Mesenchymal stem cell (in vitro differentiated cells and primary cell): ENCODE measurements at regions not wholly inside any gene's neighbourhood (a gene's known extent, or its start where the extent isn't known, plus 50 kb on each side); places are given as distances from the start of the nearest gene placed in this dataset.

Source experiments
- DNase-seq: peaks from one replicate; pipeline ENCODE4 v3.0.0-alpha.2; 2013
- H2AFZ ChIP-seq: one replicate; pipeline ENCODE4 v1.6.1; 2013; ENCODE audit warnings: low read depth, mild to moderate bottlenecking, control low read depth, inconsistent platforms, low read length, moderate library complexity
- H2AK5ac ChIP-seq: 2 replicates; pipeline ENCODE4 v1.6.1; 2013; ENCODE audit warnings: low read length, moderate library complexity, mild to moderate bottlenecking, inconsistent platforms; ENCODE audit not compliant: severe bottlenecking
- H2BK120ac ChIP-seq: one replicate; pipeline ENCODE4 v1.6.1; 2013; ENCODE audit warnings: low read depth, mild to moderate bottlenecking, inconsistent platforms, low read length, moderate library complexity
- H2BK12ac ChIP-seq, 2 experiments: one replicate each; pipeline ENCODE4 v1.6.1; 2013; ENCODE audit warnings: inconsistent platforms in 2 of 2, low read length in 2 of 2, mild to moderate bottlenecking in 2 of 2, moderate library complexity in 2 of 2, control low read depth in 1 of 2
- H2BK15ac ChIP-seq: one replicate; pipeline ENCODE4 v1.6.1; 2013; ENCODE audit warnings: mild to moderate bottlenecking, low read depth, inconsistent platforms; ENCODE audit not compliant: poor library complexity, severe bottlenecking
- H2BK5ac ChIP-seq: 2 replicates; pipeline ENCODE4 v1.6.1; 2013; ENCODE audit warnings: low read depth, mild to moderate bottlenecking, low read length, control low read depth, inconsistent platforms; ENCODE audit not compliant: poor library complexity, severe bottlenecking
- H3K14ac ChIP-seq, 2 experiments: one replicate each; pipeline ENCODE4 v1.6.1; 2013; ENCODE audit warnings: inconsistent platforms in 2 of 2, low read length in 2 of 2, control low read depth in 1 of 2, mild to moderate bottlenecking in 1 of 2, moderate library complexity in 1 of 2
- H3K18ac ChIP-seq, 2 experiments: one replicate each; pipeline ENCODE4 v1.6.1; 2013; ENCODE audit warnings: inconsistent platforms in 2 of 2, low read length in 2 of 2, control low read depth in 1 of 2, low read depth in 1 of 2, mild to moderate bottlenecking in 1 of 2
- H3K23ac ChIP-seq, 2 experiments: one replicate each; pipeline ENCODE4 v1.6.1; 2013; ENCODE audit warnings: inconsistent platforms in 2 of 2, low read length in 2 of 2, mild to moderate bottlenecking in 2 of 2, moderate library complexity in 2 of 2, control low read depth in 1 of 2
- H3K27ac ChIP-seq: 2 replicates; pipeline ENCODE4 v1.5.1; 2013; ENCODE audit warnings: mild to moderate bottlenecking, moderate library complexity, low read length, control low read depth, inconsistent platforms; ENCODE audit not compliant: poor library complexity, severe bottlenecking
- H3K27me3 ChIP-seq, 2 experiments: 2 replicates each; pipeline versions ENCODE4 v1.6.1 to v1.7.0; 2013; ENCODE audit warnings: low read length in 2 of 2, mild to moderate bottlenecking in 2 of 2, moderate library complexity in 2 of 2, control low read depth in 1 of 2, inconsistent platforms in 1 of 2; ENCODE audit not compliant: control insufficient read depth in 1 of 2, insufficient read depth in 1 of 2
- H3K36me3 ChIP-seq, 2 experiments: 2 replicates each; pipeline versions ENCODE4 v1.6.1 to v1.7.0; 2013; ENCODE audit warnings: low read length in 2 of 2, control low read depth in 1 of 2, inconsistent platforms in 1 of 2, low read depth in 1 of 2, mild to moderate bottlenecking in 1 of 2; ENCODE audit not compliant: insufficient read depth in 2 of 2, control insufficient read depth in 1 of 2
- H3K4ac ChIP-seq, 2 experiments: one replicate each; pipeline ENCODE4 v1.6.1; 2013; ENCODE audit warnings: inconsistent platforms in 2 of 2, low read length in 2 of 2, mild to moderate bottlenecking in 2 of 2, moderate library complexity in 2 of 2, control low read depth in 1 of 2, low read depth in 1 of 2
- H3K4me1 ChIP-seq: 2 replicates; pipeline ENCODE4 v1.6.1; 2013; ENCODE audit warnings: low read depth, low read length, control low read depth; ENCODE audit not compliant: control insufficient read depth, insufficient read depth
- H3K4me2 ChIP-seq: 2 replicates; pipeline ENCODE4 v1.6.1; 2013; ENCODE audit warnings: low read length, mild to moderate bottlenecking, inconsistent platforms; ENCODE audit not compliant: poor library complexity, severe bottlenecking
- H3K4me3 ChIP-seq, 2 experiments: 2 replicates each; pipeline versions ENCODE4 v1.5.1 to v1.7.0; 2013; ENCODE audit warnings: low read length in 2 of 2, mild to moderate bottlenecking in 2 of 2, control low read depth in 1 of 2, low read depth in 1 of 2; ENCODE audit not compliant: insufficient read depth in 1 of 2
- H3K79me1 ChIP-seq: replicated peaks from 2 replicates; pipeline ENCODE4 v1.6.1; 2013; ENCODE audit warnings: mild to moderate bottlenecking, control low read depth, low read length, inconsistent platforms; ENCODE audit not compliant: poor library complexity, severe bottlenecking
- H3K9ac ChIP-seq: 2 replicates; pipeline ENCODE4 v1.7.0; 2013; ENCODE audit warnings: mild to moderate bottlenecking, low read length, moderate library complexity
- H3K9me3 ChIP-seq: 2 replicates; pipeline ENCODE4 v1.7.0; 2013; ENCODE audit warnings: mild to moderate bottlenecking, low read length; ENCODE audit not compliant: control insufficient read depth
- H4K8ac ChIP-seq: one replicate; pipeline ENCODE4 v1.6.1; 2013; ENCODE audit warnings: inconsistent platforms, mild to moderate bottlenecking, low read length, moderate library complexity
- H4K91ac ChIP-seq: one replicate; pipeline ENCODE4 v1.6.1; 2013; ENCODE audit warnings: mild to moderate bottlenecking, low read length, inconsistent platforms
- WGBS: methylation state at CpG from one replicate; pipeline ENCODE4 v1.1.7; 2013; ENCODE audit warnings: mixed read lengths; 5-methylcytosine and 5-hydroxymethylcytosine counted together

GRCh38 chr9:82668689-82669199 lies 394.2 kb downstream of the RASEF start:
- H3K4ac ChIP-seq = no peak overlapping the region
- no peaks in the 10 kb centered on the region for H3K4me1 ChIP-seq
- no peak overlapping the region for H2AK5ac ChIP-seq
- no peak overlapping the region for H3K4me2 ChIP-seq
- H3K36me3 ChIP-seq = no peaks in the 10 kb centered on the region
- no peak overlapping the region for H2BK12ac ChIP-seq
- no peak overlapping the region for H2BK5ac ChIP-seq
- H3K9ac ChIP-seq = no peak overlapping the region
- H3K4me3 ChIP-seq = no peak overlapping the region
- H2BK15ac ChIP-seq = no peak overlapping the region
- no peak overlapping the region for H3K18ac ChIP-seq
- H3K9me3 ChIP-seq = no peaks in the 10 kb centered on the region
- no peaks in the 10 kb centered on the region for H3K27me3 ChIP-seq
- H3K79me1 ChIP-seq = no peaks in the 10 kb centered on the region
- H3K23ac ChIP-seq = no peak overlapping the region
- H4K91ac ChIP-seq = no peak overlapping the region
- H4K8ac ChIP-seq = no peak overlapping the region
- no peak for DNase-seq
- H3K14ac ChIP-seq = no peak overlapping the region
- H3K27ac ChIP-seq = no peak overlapping the region
- H2BK120ac ChIP-seq = no peak overlapping the region
- 95% methylated on average over 3 of the region's 5 CpGs for WGBS
- no peak overlapping the region for H2AFZ ChIP-seq

DNA sequence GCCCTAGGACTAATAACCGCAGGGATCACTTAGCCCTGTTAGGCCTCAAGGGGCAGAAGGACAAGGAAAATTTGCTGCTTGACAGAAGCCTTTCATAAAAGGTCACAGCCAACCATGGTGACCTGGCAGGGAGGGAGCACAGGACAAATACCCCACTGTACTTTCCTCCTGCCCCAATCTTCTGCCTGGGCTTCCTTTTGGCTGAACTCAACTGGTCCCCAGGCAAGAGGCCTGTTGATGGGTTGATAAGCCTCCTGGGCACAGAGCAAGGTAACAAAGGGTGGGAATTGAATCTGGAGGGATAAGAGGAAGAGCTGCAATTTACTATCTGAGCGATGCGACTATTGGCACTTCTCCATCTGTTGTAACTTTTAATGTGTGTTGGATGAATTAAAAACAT lies 392.9 kb downstream of the RASEF start:
- H2BK5ac ChIP-seq = no peak overlapping the region
- no peak overlapping the region for H3K4me3 ChIP-seq
- no peak overlapping the region for H3K14ac ChIP-seq
- H2BK12ac ChIP-seq = no peak overlapping the region
- peak overlapping the region in 1 of 2 experiments; percentile 12 for H3K18ac ChIP-seq
- H3K23ac ChIP-seq = no peak overlapping the region
- no peak overlapping the region for H3K9ac ChIP-seq
- H2AK5ac ChIP-seq = no peak overlapping the region
- no peaks in the 10 kb centered on the region for H3K27me3 ChIP-seq
- H4K8ac ChIP-seq = no peak overlapping the region
- no peak overlapping the region for H3K27ac ChIP-seq
- no peak overlapping the region for H2BK15ac ChIP-seq
- H4K91ac ChIP-seq = no peak overlapping the region
- H3K4ac ChIP-seq = no peak overlapping the region
- no peak overlapping the region for H2BK120ac ChIP-seq
- H3K79me1 ChIP-seq = no peaks in the 10 kb centered on the region
- DNase-seq = no peak
- 94% methylated on average over 3 of the region's 3 CpGs for WGBS
- no peaks in the 10 kb centered on the region for H3K9me3 ChIP-seq
- no peaks in the 10 kb centered on the region for H3K36me3 ChIP-seq
- no peak overlapping the region for H2AFZ ChIP-seq
- H3K4me1 ChIP-seq = no peaks in the 10 kb centered on the region
- H3K4me2 ChIP-seq = no peak overlapping the region

- no peak overlapping the region for H3K4me2 ChIP-seq
- no peak overlapping the region for H2AFZ ChIP-seq
- no peak overlapping the region for H2BK120ac ChIP-seq
- no peak overlapping the region for H3K9ac ChIP-seq
- no peaks in the 10 kb centered on the region for H3K27me3 ChIP-seq
- DNase-seq = no peak
- no peak overlapping the region for H3K4ac ChIP-seq
- no peak overlapping the region for H2AK5ac ChIP-seq
- H3K9me3 ChIP-seq = no peaks in the 10 kb centered on the region
- H3K23ac ChIP-seq = no peak overlapping the region
- H3K27ac ChIP-seq = no peak overlapping the region
- no peak overlapping the region for H3K4me3 ChIP-seq
- H2BK5ac ChIP-seq = no peak overlapping the region
- no peak overlapping the region for H4K91ac ChIP-seq
- no peaks in the 10 kb centered on the region for H3K4me1 ChIP-seq
- H4K8ac ChIP-seq = no peak overlapping the region
- 100% methylated on average over 1 of the region's 1 CpG for WGBS
- no peak overlapping the region for H2BK15ac ChIP-seq
- H3K18ac ChIP-seq = no peak overlapping the region
- H3K79me1 ChIP-seq = no peaks in the 10 kb centered on the region
- no peak overlapping the region for H3K14ac ChIP-seq
- no peak overlapping the region for H2BK12ac ChIP-seq
- H3K36me3 ChIP-seq = no peaks in the 10 kb centered on the region
Observed at GRCh38 chr9:82670726-82671125, 392.2 kb downstream of the RASEF start.

DNA sequence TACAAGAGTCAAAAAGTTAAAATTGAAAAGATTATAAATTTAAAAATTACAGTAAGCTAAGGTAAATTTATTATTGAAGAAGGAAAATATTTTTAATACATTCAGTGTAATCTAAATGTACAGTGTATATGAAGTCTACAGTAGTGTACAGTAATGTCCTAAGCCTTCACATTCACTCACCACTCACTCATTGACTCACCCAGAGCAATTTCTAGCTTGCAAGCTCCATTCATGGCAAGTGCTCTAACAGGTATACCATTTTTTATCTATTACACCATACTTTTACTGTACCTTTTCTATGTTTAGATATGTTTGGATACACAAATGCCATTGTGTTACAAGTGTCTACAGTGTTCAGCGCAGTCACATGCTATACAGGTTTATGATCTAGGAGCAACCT lies 389.7 kb downstream of the RASEF start:
- Histone ChIP-seq H3K9me3 (no peaks in the 10 kb centered on the region), H3K4me2 (no peak overlapping the region), H2AFZ (no peak overlapping the region), H3K18ac (no peak overlapping the region), H2BK120ac (no peak overlapping the region), H4K91ac (no peak overlapping the region), H3K9ac (no peak overlapping the region), H2AK5ac (no peak overlapping the region), H3K36me3 (no peaks in the 10 kb centered on the region), H2BK5ac (no peak overlapping the region), H2BK12ac (no peak overlapping the region), H3K23ac (no peak overlapping the region), H2BK15ac (no peak overlapping the region), H3K27me3 (no peaks in the 10 kb centered on the region), H3K27ac (no peak overlapping the region), H3K4me3 (no peak overlapping the region), H3K4me1 (no peaks in the 10 kb centered on the region), H3K79me1 (no peaks in the 10 kb centered on the region), H3K14ac (no peak overlapping the region), H3K4ac (no peak overlapping the region), H4K8ac (no peak overlapping the region)
- DNase-seq = no peak
- WGBS = 100% methylated on average over 1 of the region's 1 CpG
